ENCODE measurements at regions not wholly inside any gene's neighbourhood (a gene's known extent, or its start where the extent isn't known, plus 50 kb on each side); places are given as distances from the start of the nearest gene placed in this dataset.

DNA sequence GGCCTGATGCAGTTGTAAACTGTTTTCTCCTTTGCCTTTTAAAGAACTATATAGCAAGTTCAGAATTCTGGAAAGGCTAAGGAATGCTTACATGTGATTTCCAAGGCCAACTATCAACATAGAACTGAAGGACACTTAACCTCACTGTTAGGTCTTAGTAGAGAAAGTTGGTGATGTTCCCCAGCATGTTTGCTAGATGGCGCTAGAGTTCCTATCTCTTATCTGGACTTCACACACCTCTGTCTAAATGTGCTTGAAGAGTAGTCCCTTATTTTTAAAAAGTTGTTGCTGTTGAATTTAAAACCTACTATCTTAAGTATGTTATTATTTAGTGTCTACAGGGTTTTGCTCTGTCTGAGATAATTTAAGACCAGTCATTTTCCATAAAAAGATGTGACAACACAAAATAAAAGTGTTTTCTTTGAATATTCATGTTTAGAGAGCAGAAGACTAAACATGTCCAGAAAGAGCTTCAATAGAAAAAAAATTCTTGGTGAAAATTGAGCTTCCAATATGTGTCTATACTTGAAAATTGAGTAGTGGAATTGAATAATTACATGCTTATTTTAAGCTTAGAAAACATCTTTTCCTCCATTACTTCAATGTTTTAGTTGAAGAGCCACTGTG is 237.3 kb downstream of the S1PR1 start:
- H3K4me1 ChIP-seq: no peaks in the 10 kb centered on the region
- H3K27me3 ChIP-seq (ENCODE audit: low read depth): no peaks in the 10 kb centered on the region
- H3K9me3 ChIP-seq (replicated peaks): peaks cover 22% of the 10 kb centered on the region
- TF ChIP-seq CTCF (IDR thresholded peaks at IDR 0.05; ENCODE audit: borderline replicate concordance): peak; percentile 40
- DNase-seq: no peak
- intact Hi-C loops (cut with micrococcal nuclease): no loop called here
- H3K27ac ChIP-seq (replicated peaks): no peak overlapping the region
- H3K4me3 ChIP-seq: no peak overlapping the region
- no peaks in the 10 kb centered on the region for H3K36me3 ChIP-seq

DNA sequence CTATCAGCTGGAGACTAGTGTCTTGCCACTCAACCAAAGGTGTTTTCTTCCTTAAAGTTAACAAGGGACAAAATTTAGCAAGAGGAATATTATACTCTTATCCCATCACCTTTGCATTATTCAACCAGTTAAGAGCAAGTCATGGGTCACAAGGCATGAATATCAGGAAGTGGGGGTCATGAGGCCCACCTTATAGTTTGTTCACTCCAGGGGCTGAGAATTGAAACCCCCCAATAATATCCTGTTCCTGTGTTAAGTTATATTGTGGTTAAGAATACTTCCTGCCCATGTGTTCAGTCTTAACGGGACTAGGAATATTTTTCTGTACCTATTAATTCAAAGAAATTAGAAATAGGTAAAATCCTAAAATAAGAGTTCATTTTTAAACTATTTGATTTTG is 239.7 kb downstream of the S1PR1 start:
- no peaks in the 10 kb centered on the region for H3K36me3 ChIP-seq
- H3K9me3 ChIP-seq (replicated peaks): peaks cover 17% of the 10 kb centered on the region
- intact Hi-C loops (cut with micrococcal nuclease): no loop called here
- no peak for TF ChIP-seq CTCF (IDR thresholded peaks at IDR 0.05; ENCODE audit: borderline replicate concordance)
- H3K4me1 ChIP-seq: no peaks in the 10 kb centered on the region
- H3K4me3 ChIP-seq: no peak overlapping the region
- H3K27ac ChIP-seq (replicated peaks): no peak overlapping the region
- no peak for DNase-seq
- no peaks in the 10 kb centered on the region for H3K27me3 ChIP-seq (ENCODE audit: low read depth)

DNA sequence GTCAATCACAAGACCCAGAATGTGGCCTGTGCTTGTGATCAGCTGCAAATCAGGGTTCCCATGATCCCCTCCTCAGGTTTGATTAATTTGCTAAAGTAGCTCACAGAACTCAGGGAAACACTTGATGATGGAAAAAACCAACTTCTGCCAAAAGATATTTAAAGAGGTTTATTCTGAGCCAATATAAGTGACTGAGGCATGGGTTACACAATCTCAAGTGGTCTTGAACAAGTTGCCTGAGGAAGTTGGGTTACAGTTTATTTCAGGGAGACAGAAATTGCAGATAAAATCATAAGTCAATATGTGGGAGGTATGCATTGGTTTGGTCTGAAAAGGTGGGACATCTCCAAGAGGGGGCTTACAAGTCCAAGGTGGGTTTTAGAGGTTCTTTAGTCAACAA is 243.1 kb downstream of the S1PR1 start:
- no peaks in the 10 kb centered on the region for H3K36me3 ChIP-seq
- intact Hi-C loops (cut with micrococcal nuclease): no loop called here

DNA sequence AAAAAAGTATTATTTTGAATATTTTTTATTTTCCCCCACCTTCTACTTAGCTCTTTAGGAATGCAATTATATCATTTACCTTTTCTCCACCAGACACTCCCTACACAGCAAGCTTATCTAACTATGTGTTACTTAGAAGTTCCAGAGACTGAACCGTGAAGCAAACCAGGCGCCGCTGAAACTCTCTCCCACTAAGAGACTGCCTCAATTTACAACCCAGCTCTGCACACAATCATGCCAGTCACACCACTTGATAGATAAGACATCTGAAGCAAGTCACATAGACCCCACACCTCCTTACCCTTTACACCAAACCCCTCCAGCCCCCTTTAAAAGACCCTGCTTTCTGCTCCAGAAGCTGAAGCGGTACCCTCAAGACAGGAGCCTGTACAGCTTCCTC is 245.5 kb downstream of the S1PR1 start:
- no peak for TF ChIP-seq CTCF (IDR thresholded peaks at IDR 0.05; ENCODE audit: borderline replicate concordance)
- H3K9me3 ChIP-seq (replicated peaks): no peaks in the 10 kb centered on the region
- no peaks in the 10 kb centered on the region for H3K4me1 ChIP-seq
- no peak for DNase-seq
- no peak overlapping the region for H3K4me3 ChIP-seq
- H3K36me3 ChIP-seq: no peaks in the 10 kb centered on the region
- intact Hi-C loops (cut with micrococcal nuclease): no loop called here
- no peak overlapping the region for H3K27ac ChIP-seq (replicated peaks)
- no peaks in the 10 kb centered on the region for H3K27me3 ChIP-seq (ENCODE audit: low read depth)

More for the DNA sequence above, 243.1 kb downstream of the S1PR1 start:
- TF ChIP-seq CTCF (IDR thresholded peaks at IDR 0.05; ENCODE audit: borderline replicate concordance): no peak
- Histone ChIP-seq H3K27ac (replicated peaks) (no peak overlapping the region), H3K4me1 (no peaks in the 10 kb centered on the region), H3K9me3 (replicated peaks) (no peaks in the 10 kb centered on the region), H3K4me3 (no peak overlapping the region), H3K27me3 (ENCODE audit: low read depth) (no peaks in the 10 kb centered on the region)
- DNase-seq: no peak

- no peaks in the 10 kb centered on the region for H3K27me3 ChIP-seq (ENCODE audit: low read depth)
- no peaks in the 10 kb centered on the region for H3K4me1 ChIP-seq
- intact Hi-C loops (cut with micrococcal nuclease): no loop called here
- H3K9me3 ChIP-seq (replicated peaks): peaks cover 3% of the 10 kb centered on the region
- H3K36me3 ChIP-seq: no peaks in the 10 kb centered on the region
- TF ChIP-seq CTCF (IDR thresholded peaks at IDR 0.05; ENCODE audit: borderline replicate concordance): no peak
- no peak overlapping the region for H3K4me3 ChIP-seq
- no peak overlapping the region for H3K27ac ChIP-seq (replicated peaks)
- no peak for DNase-seq
Measured at GRCh38 chr1:101483982-101484688, 247.3 kb downstream of the S1PR1 start.
